HL-60 (cell line): ENCODE measurements at regions not wholly inside any gene's neighbourhood (a gene's known extent, or its start where the extent isn't known, plus 50 kb on each side); places are given as distances from the start of the nearest gene placed in this dataset.

Experiments
- DNase-seq, 2 experiments: peaks; one replicate each; pipeline ENCODE4 v3.0.0-alpha.2; 2010 to 2020; ENCODE audit warnings: low read depth in 1 of 2, low spot score in 1 of 2
- H3K27ac ChIP-seq: fragments of 250-450 bp; sonication (Bioruptor Pico); replicated peaks from 2 replicates; pipeline ENCODE4 v1.5.1; 2020; ENCODE audit warnings: mild to moderate bottlenecking, moderate library complexity
- H3K27me3 ChIP-seq: fragments of 250-450 bp; sonication (Bioruptor Pico); 2 replicates; pipeline ENCODE4 v1.5.1; 2021; ENCODE audit warnings: mild to moderate bottlenecking, moderate library complexity; ENCODE audit not compliant: insufficient read depth, poor library complexity, severe bottlenecking
- H3K4me3 ChIP-seq: replicated peaks from 2 replicates; pipeline ENCODE4 v1.5.1; 2011; ENCODE audit warnings: mild to moderate bottlenecking, control low read depth, low read length; ENCODE audit not compliant: insufficient read depth
- GABPA ChIP-seq: IDR thresholded peaks from 2 replicates; pipeline ENCODE4 v1.6.1; 2012; ENCODE audit warnings: low read depth
- POLR2AphosphoS5 ChIP-seq: IDR thresholded peaks from 2 replicates; pipeline ENCODE4 v1.6.1; 2012; ENCODE audit warnings: low read depth
- SPI1 ChIP-seq: IDR thresholded peaks from 2 replicates; pipeline ENCODE4 v1.6.1; 2012; ENCODE audit warnings: low read depth, mild to moderate bottlenecking, borderline replicate concordance
- TF ChIP-seq, protein P1 (sequence below): IDR thresholded peaks from one replicate; pipeline ENCODE4 v1.5.1; 2011; ENCODE audit warnings: low read length, control low read depth, inconsistent platforms; ENCODE audit not compliant: insufficient read depth
- TF ChIP-seq, protein P2 (sequence below): IDR thresholded peaks from 2 replicates; pipeline ENCODE4 v1.6.1; 2012; ENCODE audit warnings: low read depth; ENCODE audit not compliant: insufficient replicate concordance

DNA sequence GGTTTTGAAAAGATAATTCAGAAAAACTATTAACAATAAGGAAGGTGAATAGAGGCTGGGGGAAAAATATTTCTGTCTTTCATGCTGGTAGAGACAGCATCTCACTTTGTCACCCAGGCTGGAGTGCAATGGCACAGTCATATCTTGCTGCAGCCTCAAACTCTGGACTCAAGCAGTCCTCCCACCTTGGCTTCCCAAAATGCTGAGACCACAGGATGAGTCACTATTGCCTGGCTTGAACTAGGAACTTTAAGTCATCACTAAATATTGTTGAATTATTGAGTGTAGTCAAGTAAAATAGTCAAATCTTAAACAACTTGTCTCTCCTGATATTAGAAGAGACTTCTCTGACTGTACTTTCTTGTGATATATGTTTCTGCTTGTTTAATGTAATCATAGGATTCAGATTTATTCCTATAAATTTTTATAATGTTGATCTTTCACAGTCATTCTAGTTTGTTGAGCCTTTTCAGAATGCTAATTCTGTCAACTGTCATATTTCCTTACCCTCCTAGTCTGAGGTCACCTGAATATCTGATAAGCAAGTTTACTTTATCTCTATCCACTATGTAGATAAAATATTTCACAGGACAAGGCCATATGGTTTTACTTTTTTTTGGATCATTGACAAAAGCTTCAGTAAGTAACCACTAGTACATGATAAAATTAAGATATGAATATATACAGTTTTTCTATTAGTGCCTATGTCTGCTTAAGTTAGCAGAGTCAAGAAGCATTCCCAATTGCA lies 1696.5 kb downstream of the MAT2B start:
- no peak for TF ChIP-seq GABPA
- TF ChIP-seq, protein P1, sequence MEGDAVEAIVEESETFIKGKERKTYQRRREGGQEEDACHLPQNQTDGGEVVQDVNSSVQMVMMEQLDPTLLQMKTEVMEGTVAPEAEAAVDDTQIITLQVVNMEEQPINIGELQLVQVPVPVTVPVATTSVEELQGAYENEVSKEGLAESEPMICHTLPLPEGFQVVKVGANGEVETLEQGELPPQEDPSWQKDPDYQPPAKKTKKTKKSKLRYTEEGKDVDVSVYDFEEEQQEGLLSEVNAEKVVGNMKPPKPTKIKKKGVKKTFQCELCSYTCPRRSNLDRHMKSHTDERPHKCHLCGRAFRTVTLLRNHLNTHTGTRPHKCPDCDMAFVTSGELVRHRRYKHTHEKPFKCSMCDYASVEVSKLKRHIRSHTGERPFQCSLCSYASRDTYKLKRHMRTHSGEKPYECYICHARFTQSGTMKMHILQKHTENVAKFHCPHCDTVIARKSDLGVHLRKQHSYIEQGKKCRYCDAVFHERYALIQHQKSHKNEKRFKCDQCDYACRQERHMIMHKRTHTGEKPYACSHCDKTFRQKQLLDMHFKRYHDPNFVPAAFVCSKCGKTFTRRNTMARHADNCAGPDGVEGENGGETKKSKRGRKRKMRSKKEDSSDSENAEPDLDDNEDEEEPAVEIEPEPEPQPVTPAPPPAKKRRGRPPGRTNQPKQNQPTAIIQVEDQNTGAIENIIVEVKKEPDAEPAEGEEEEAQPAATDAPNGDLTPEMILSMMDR, result no peak
- no peak overlapping the region for H3K4me3 ChIP-seq
- no peaks in the 10 kb centered on the region for H3K27me3 ChIP-seq
- peak overlapping the region; percentile 26 for H3K27ac ChIP-seq
- peak; percentile 34 to 45 for DNase-seq

DNA sequence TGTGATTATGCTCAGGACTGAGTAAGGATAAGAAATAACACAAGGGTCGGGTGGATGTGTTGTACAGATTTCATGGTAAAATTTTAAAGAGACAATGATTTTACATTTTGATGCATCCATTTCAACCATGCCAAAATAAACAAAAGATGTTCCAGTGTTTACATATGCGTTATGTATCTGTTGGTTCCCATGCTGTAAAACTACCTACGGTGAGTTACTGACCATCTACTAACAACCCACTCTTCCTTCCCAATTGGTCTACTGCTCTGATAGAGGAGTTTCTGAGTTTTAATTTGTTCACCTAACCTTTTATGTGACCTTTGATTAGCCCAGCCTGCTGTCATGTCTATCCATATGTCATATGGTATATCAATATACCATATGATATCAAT lies 1697.1 kb downstream of the MAT2B start:
- no peak overlapping the region; the same call in 1 of the 2 replicates for H3K27ac ChIP-seq

DNA sequence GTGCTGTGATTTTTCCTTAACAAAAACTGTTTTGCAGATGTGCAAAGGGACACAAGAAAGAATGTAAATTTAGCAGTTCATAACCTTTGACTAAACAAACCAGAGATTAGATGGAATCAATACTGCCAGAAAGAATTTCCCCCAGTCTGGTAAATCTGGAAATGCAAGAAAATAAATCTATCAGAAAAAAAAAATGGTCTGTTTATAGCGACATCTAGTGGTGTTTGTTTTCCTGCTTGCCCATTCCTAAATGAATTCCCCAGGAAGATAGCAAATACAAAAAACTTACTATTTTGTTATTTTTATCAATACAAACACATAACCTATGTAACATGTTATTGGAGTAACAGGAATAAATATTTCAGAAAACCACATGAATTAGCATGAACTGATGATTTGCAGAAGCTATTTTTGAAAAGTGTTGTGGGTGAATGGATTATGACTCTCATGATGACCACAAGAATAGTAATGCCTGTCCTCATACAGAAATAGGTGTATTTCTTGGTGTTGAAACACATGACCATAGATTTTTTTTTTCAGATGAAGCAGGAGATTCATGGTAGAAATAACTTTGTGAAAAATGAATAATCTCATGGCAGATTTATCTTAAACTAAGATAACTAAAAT lies 1703.8 kb downstream of the MAT2B start:
- no peak for DNase-seq

More for the DNA sequence above, 1697.1 kb downstream of the MAT2B start:
- no peaks in the 10 kb centered on the region for H3K27me3 ChIP-seq
- H3K4me3 ChIP-seq, result no peak overlapping the region
- TF ChIP-seq GABPA (no peak), POLR2AphosphoS5 (no peak), SPI1 (no peak)
- TF ChIP-seq, protein P1, result no peak
- TF ChIP-seq, protein P2, sequence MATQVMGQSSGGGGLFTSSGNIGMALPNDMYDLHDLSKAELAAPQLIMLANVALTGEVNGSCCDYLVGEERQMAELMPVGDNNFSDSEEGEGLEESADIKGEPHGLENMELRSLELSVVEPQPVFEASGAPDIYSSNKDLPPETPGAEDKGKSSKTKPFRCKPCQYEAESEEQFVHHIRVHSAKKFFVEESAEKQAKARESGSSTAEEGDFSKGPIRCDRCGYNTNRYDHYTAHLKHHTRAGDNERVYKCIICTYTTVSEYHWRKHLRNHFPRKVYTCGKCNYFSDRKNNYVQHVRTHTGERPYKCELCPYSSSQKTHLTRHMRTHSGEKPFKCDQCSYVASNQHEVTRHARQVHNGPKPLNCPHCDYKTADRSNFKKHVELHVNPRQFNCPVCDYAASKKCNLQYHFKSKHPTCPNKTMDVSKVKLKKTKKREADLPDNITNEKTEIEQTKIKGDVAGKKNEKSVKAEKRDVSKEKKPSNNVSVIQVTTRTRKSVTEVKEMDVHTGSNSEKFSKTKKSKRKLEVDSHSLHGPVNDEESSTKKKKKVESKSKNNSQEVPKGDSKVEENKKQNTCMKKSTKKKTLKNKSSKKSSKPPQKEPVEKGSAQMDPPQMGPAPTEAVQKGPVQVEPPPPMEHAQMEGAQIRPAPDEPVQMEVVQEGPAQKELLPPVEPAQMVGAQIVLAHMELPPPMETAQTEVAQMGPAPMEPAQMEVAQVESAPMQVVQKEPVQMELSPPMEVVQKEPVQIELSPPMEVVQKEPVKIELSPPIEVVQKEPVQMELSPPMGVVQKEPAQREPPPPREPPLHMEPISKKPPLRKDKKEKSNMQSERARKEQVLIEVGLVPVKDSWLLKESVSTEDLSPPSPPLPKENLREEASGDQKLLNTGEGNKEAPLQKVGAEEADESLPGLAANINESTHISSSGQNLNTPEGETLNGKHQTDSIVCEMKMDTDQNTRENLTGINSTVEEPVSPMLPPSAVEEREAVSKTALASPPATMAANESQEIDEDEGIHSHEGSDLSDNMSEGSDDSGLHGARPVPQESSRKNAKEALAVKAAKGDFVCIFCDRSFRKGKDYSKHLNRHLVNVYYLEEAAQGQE, result no peak
- no peak for DNase-seq

DNA sequence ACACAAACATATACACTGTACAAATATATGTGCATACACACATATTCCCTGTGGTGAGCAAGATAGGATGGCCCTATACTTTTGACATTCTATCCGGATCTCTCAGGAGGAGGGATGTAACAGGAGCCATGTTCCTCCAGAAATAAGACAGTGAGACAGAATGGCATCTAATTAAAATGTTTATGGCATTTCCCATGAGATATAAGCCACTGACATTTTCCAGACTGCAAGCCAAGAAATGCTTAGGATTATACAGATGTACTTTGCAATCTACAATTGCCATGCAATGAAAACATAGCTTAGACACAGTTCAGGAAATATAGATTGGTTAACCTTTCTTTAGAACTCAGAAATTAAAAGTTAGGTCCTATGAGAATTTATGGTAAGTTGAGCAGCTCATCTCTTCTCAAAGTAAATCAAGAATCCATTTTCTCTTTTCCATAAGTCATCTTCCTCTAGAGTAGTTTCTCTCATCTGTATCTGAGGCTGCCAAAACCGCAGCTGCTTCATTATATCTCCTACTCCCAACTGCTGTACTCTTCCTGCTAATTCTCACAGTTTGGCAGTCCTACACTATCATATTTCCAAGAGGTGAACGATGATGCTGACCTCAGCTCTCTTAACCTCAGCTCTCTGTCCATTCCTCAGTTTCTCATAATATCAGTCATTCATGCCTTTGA lies 1719.1 kb downstream of the MAT2B start:
- TF ChIP-seq GABPA (no peak), POLR2AphosphoS5 (no peak), SPI1 (no peak)
- TF ChIP-seq, protein P1, result no peak
- no peak for DNase-seq
- H3K27me3 ChIP-seq, result no peaks in the 10 kb centered on the region
- H3K27ac ChIP-seq, result no peak overlapping the region
- H3K4me3 ChIP-seq, result no peak overlapping the region

More for the DNA sequence above, 1703.8 kb downstream of the MAT2B start:
- H3K27me3 ChIP-seq, result no peaks in the 10 kb centered on the region
- TF ChIP-seq, protein P1, result peak; percentile 30
- TF ChIP-seq SPI1, result no peak
- H3K27ac ChIP-seq, result peak overlapping the region; percentile 46
- no peak overlapping the region for H3K4me3 ChIP-seq
